DMS114 treated with DMSO at 0.1 percent for 48 hours (cell line): ENCODE measurements at regions not wholly inside any gene's neighbourhood (a gene's known extent, or its start where the extent isn't known, plus 50 kb on each side); places are given as distances from the start of the nearest gene placed in this dataset.

ENCODE experiments used
- DNase-seq: peaks from one replicate; lab custom pipeline; 2025; ENCODE audit not compliant: unreplicated experiment; lab: John Stamatoyannopoulos, UW

- no peak for DNase-seq
Measured at GRCh38 chr12:76706101-76706500, 57.8 kb upstream of the ZDHHC17 start.

DNA sequence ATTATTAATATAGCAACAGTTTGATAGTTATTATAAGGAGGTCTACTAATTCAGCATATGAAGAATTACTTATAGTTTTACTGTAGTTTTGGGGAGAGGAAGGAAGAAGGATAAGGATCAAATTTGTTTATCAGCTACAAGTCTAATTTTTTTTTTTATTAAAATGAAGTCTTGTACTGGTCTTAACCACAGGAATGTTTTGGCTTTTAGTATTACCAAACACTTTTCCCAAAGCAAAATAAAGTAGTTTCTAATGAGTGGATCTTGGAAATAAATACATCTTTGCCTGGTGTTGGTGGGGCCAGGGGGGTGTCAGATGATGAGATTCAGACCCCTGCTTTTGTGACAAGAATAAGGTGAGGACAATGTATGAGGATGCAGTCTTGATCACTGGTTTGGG is 57.2 kb upstream of the ZDHHC17 start:
- no peak for DNase-seq

DNA sequence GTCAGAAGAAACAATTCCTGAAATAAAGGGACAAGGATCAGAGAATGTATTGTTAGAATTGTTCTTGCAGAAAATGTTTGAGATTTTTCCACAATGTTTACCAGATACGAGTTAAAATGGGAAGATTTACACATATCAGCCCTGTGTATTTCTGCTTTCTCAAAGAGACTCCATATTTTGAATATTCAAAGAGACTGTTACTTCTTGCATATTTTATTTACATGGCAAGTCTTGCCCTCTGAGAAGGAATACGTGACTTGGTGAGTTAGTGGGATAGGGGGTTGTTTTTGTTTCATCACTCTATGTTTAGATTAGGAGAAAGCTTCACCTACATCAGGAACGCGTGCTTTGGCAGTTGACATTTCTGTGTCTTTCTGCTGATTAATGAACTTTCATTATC is 56.1 kb upstream of the ZDHHC17 start:
- no peak for DNase-seq

- no peak for DNase-seq
Measured at GRCh38 chr12:76708296-76708695, 55.6 kb upstream of the ZDHHC17 start.

DNA sequence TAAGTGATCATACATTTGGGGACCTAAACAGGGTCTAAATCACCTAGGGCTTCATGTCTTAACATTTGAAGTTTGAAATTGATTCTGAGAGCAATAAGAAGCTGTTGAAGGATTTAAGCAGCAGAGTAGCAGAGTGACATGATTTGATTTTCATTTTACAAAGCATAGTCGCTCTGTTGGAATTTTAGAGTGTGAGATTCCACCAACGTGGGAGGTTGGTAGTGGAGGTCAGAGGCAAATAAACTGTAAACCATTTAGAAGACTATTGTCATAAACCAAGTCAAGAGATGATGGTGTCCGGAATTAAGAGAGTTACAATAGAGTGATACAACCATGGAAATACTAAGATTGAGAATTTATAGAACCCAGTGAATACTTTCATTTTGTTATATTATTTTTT is 52.7 kb upstream of the ZDHHC17 start:
- no peak for DNase-seq

- no peak for DNase-seq
Measured at GRCh38 chr12:76713130-76713529, 50.8 kb upstream of the ZDHHC17 start.

- DNase-seq: no peak
Measured at GRCh38 chr12:76713986-76714385, 49.9 kb upstream of the ZDHHC17 start.
